Nucleus accumbens (tissue), 56 donors: ENCODE measurements at regions not wholly inside any gene's neighbourhood (a gene's known extent, or its start where the extent isn't known, plus 50 kb on each side); places are given as distances from the start of the nearest gene placed in this dataset.

ENCODE experiments used
- DNase-seq, 56 donors: peaks; one replicate each; lab custom pipeline; 2025; lab: John Stamatoyannopoulos, UW

- no peak for DNase-seq
Observed at GRCh38 chr1:69485616-69486015, 82.1 kb upstream of the LRRC7 start.

GRCh38 chr1:69491416-69491815 is 76.3 kb upstream of the LRRC7 start:
- DNase-seq, result no peak

- DNase-seq, result no peak
Observed at GRCh38 chr1:69492286-69492685, 75.4 kb upstream of the LRRC7 start.

GRCh38 chr1:69494221-69494620 is 73.5 kb upstream of the LRRC7 start:
- no peak for DNase-seq

GRCh38 chr1:69497441-69498221 is 70.1 kb upstream of the LRRC7 start:
- DNase-seq, result no peak

- no peak for DNase-seq
Observed at GRCh38 chr1:69498711-69499110, 69.0 kb upstream of the LRRC7 start.

- DNase-seq, result no peak
Observed at GRCh38 chr1:69499203-69499803, 68.4 kb upstream of the LRRC7 start.

GRCh38 chr1:69502991-69503390 is 64.7 kb upstream of the LRRC7 start:
- DNase-seq, result no peak

- no peak for DNase-seq
Observed at GRCh38 chr1:69504730-69505252, 62.9 kb upstream of the LRRC7 start.

- no peak for DNase-seq
Observed at GRCh38 chr1:69506311-69506710, 61.4 kb upstream of the LRRC7 start.

- no peak for DNase-seq
Observed at GRCh38 chr1:69506721-69507120, 61.0 kb upstream of the LRRC7 start.

GRCh38 chr1:69510026-69510425 is 57.7 kb upstream of the LRRC7 start:
- no peak for DNase-seq

- DNase-seq, result no peak
Observed at GRCh38 chr1:69511426-69512192, 56.1 kb upstream of the LRRC7 start.

- DNase-seq, result no peak
Observed at GRCh38 chr1:69513601-69514000, 54.1 kb upstream of the LRRC7 start.
